Small intestine (tissue), 7 donors: ENCODE measurements at regions not wholly inside any gene's neighbourhood (a gene's known extent, or its start where the extent isn't known, plus 50 kb on each side); places are given as distances from the start of the nearest gene placed in this dataset.
"Not testable (repeated sequence)": the region's sequence is repeated elsewhere in the genome, so short reads cannot be mapped to it uniquely, and the experiment has no call there.

ENCODE experiments used
- DNase-seq, 2 donors: peaks; one replicate each; pipeline versions ENCODE4 v3.0.0 to v3.0.0-alpha.2; 2013
- FAIRE-seq: peaks from 2 replicates; lab custom pipeline; 2012; peaks lifted over from hg19 to GRCh38; lab: Jason Lieb, UNC
- H3K27ac ChIP-seq, 3 donors: one replicate each; pipeline ENCODE4 v1.5.1; 2013; ENCODE audit warnings: low read length in 2 of 3, mild to moderate bottlenecking in 2 of 3, control low read depth in 1 of 3, inconsistent platforms in 1 of 3, low read depth in 1 of 3, moderate library complexity in 1 of 3
- H3K27me3 ChIP-seq, 3 donors: one replicate each; pipeline ENCODE4 v1.6.1; 2013; ENCODE audit warnings: low read length in 3 of 3, inconsistent platforms in 1 of 3; ENCODE audit not compliant: control insufficient read depth in 3 of 3, insufficient read depth in 3 of 3
- H3K36me3 ChIP-seq, 3 donors: one replicate each; pipeline ENCODE4 v1.6.1; 2013; ENCODE audit warnings: low read length in 3 of 3, inconsistent platforms in 1 of 3, low read depth in 1 of 3, mild to moderate bottlenecking in 1 of 3, moderate library complexity in 1 of 3; ENCODE audit not compliant: control insufficient read depth in 3 of 3, insufficient read depth in 2 of 3
- H3K4me1 ChIP-seq, 3 donors: one replicate each; pipeline ENCODE4 v1.6.1; 2013; ENCODE audit warnings: low read length in 2 of 3, inconsistent platforms in 1 of 3, low read depth in 1 of 3, mild to moderate bottlenecking in 1 of 3, moderate library complexity in 1 of 3; ENCODE audit not compliant: control insufficient read depth in 3 of 3, insufficient read depth in 2 of 3
- H3K4me3 ChIP-seq, 3 donors: one replicate each; pipeline ENCODE4 v1.5.1; 2013; ENCODE audit warnings: low read length in 3 of 3, control low read depth in 1 of 3, inconsistent platforms in 1 of 3, low read depth in 1 of 3, mild to moderate bottlenecking in 1 of 3, moderate library complexity in 1 of 3
- H3K9me3 ChIP-seq, 2 donors: one replicate each; pipeline ENCODE4 v1.6.1; 2013; ENCODE audit warnings: low read depth in 1 of 2, low read length in 1 of 2; ENCODE audit not compliant: control insufficient read depth in 2 of 2, insufficient read depth in 1 of 2
- WGBS, 3 donors: extraction: QIAGEN DNeasy Blood & Tissue Kit; methylation state at CpG; one replicate each; pipeline ENCODE4 v1.1.7; 2013; 5-methylcytosine and 5-hydroxymethylcytosine counted together
- donor health status: healthy with polysubstance abuse.
- donor health status: control.
- donor health status: control.
- donor health status: Bipolar disorder and iron deficiency.
- donor health status: healthy.

DNA sequence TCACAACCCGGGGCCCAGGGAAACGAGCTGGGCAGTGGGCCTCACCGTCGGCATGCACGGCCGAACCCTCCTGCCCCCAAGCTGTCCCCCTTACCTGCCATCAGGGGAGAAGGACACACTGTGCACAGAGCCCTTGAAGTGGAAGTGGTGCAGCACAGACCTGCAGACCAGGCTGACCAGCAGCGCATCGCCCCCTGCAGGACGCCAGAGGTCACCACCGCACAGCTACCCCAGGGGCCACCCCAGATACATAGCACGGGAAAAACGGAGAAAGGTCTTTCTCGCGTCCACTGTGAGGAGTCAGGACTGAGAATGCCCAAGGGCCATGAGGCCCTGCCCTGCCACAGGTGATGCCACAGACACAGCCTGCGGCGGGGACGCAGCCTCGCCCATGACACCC is 5373.7 kb upstream of the TPTE start:
- FAIRE-seq, H3K4me3 ChIP-seq, H3K4me1 ChIP-seq, H3K27ac ChIP-seq, DNase-seq, H3K36me3 ChIP-seq, H3K27me3 ChIP-seq, H3K9me3 ChIP-seq: not testable (repeated sequence)
- WGBS, 3 donors = 61 to 74% methylated on average over 6 of the region's 18 CpGs; no CpG with 5 or more reads in 1 of the 3 donors

DNA sequence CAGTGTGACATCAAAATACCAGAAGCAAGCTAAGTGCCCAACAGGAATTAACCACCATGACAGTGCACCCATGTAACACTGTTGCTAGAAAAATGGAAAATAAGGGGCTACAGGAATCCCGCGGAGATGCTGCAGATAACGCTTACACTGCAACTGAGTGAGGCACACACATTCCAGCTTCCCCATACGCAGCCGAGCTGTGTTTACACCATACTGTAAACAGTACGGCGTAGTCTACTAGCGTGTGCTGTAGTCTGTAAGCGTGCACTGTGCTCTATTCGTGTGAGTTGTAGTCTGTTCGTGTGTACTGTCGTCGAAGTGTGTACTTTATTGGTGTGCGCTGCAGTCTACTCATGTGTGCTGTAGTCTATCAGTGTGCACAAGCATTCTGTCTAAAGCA is 5372.2 kb upstream of the TPTE start:
- not testable (repeated sequence) for DNase-seq, FAIRE-seq, H3K4me3 ChIP-seq, H3K4me1 ChIP-seq, H3K27ac ChIP-seq, H3K9me3 ChIP-seq, H3K36me3 ChIP-seq, H3K27me3 ChIP-seq
- WGBS, 3 donors = 74 to 100% (median 90%) methylated on average over 6 to 9 of the region's 14 CpGs

DNA sequence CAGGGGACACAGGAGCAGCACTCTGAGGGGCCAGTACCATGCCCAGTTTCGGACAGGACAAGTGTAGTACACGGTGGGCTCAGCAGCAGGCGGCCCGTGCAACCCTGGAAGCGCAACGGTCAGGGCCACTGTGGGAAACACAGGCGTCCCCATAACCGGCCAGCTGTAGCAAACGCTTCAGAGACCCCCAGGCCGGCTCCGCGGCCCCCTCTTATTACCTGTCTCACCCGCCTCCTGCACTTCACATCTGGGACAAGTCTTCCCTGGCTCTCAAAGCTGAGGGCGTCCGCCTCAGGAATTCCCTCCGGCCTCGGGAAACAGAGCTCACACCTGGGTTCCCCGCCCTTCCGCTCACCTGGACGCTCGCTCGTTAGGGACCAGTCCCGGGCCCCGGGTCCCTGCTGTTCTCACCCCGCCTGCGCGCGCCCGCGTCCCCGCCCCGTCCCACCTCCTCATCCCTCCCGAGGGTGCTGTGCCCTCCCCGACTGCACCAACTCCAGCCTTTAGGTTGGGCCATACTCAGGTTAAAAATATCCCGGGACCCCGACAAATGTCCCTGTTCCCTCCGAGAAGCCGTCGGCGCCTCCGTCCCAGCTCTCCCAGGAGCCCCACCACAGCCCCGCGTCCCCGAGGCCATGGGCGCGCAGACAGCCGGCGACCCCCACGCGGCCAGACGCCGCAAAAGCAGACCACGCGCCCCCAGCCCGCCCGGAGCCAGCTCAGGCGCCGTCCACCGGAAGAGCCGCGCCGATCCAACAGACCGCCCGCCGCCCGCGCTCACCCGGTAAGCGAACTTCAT is 5367.3 kb upstream of the TPTE start:
- not testable (repeated sequence) for H3K36me3 ChIP-seq, H3K9me3 ChIP-seq, H3K27me3 ChIP-seq, DNase-seq, H3K4me1 ChIP-seq, FAIRE-seq, H3K27ac ChIP-seq
- H3K4me3 ChIP-seq = peak overlapping the region in 1 of 3 donors; percentile 49
- 0 to 1% methylated on average over 6 to 23 of the region's 69 CpGs; no CpG with 5 or more reads in 1 of the 3 donors for WGBS, 3 donors

DNA sequence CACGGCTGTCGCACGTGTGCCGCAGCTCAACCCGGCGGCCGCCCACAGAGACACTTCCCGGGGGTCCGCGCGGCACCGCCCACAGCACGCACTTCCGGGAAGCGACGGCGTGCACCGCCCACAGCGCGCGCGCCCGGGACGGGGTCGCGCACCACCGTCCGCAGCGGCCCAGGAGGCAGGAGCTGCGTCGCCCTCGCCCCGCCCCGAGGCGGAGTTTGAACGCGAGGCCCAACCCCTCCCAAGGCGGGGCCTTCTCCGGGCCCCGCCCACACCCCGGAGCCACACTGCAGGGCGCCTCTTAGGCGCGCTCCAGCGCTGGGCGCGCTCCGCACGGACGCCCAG is 5366.8 kb upstream of the TPTE start:
- H3K27ac ChIP-seq = not testable (repeated sequence)
- 0 to 2% (median 1%) methylated on average over 7 to 35 of the region's 50 CpGs for WGBS, 3 donors

DNA sequence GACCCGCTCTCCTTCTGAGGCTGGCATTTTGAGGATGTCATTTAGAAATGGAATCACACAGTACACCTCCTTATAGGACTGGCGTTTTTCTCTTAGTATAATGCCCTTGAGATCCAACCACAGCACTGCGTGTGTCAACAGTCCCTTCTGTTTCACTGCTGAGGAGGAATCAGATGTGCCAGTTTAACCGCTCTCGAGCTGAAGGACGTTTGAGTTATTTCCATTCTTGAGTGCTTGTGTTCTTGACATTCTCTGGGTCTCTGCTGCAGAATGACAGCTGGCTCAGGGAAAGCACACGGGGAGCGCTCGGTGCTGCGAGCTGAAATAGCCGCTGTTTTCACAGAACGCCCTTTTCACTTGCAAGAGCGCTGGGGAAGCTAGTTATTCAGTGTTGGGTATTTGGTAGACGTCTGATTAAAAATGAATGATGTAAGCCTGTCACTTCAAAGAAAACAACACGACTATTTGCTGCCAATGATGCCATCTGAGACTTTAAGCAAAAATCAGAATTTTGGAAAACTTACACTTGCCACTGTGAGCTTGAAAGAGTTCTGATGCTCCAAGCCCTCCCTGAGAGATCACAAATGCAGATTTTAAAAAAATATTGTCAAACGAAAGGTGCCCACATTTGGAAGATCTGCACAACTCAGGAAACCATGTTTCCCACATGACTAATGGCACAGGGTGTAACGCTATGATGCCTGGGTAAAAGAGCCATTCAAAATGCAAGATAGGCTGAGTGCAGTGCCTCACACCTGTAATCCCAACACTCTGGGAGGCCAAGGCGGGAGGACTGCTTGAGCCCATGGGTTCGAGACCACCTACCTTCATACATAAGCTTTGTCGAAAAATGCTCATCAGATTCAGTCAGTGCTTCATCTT is 5358.4 kb upstream of the TPTE start:
- no CpG with 5 or more reads among the region's 20 CpGs for WGBS, 3 donors
- not testable (repeated sequence) for FAIRE-seq

More for the DNA sequence above, 5366.8 kb upstream of the TPTE start:
- peak; percentile 81 to 88 for DNase-seq
- H3K27me3 ChIP-seq, H3K4me1 ChIP-seq, H3K36me3 ChIP-seq, H3K9me3 ChIP-seq, FAIRE-seq: not testable (repeated sequence)
- H3K4me3 ChIP-seq = peak overlapping the region in 1 of 3 donors; percentile 49

DNA sequence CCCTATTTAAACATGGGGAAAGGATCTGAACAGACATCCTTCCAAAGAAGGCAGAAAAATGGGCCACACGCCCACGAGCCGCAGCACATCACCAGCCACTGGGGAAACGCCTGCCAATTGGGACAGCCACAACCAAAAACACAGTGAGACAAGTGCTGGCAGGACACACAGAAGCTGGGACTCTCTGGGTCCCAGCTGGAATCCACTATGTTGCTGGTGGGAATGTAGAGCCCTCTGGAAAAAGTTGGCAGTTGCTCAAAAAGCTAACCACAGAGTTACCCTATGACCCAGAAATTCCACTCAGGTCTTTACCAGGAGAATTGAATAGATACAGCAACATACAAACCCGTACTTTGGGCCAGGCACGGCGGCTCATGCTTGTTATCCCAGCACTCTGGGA is 5355.6 kb upstream of the TPTE start:
- not testable (repeated sequence) for H3K9me3 ChIP-seq, FAIRE-seq

More for the DNA sequence above, 5358.4 kb upstream of the TPTE start:
- H3K4me1 ChIP-seq, H3K36me3 ChIP-seq, DNase-seq, H3K9me3 ChIP-seq, H3K27ac ChIP-seq, H3K4me3 ChIP-seq, H3K27me3 ChIP-seq: not testable (repeated sequence)

More for the DNA sequence above, 5355.6 kb upstream of the TPTE start:
- H3K27ac ChIP-seq, H3K4me1 ChIP-seq, H3K27me3 ChIP-seq, DNase-seq, H3K4me3 ChIP-seq, H3K36me3 ChIP-seq: not testable (repeated sequence)
- WGBS, 3 donors = no CpG with 5 or more reads among the region's 7 CpGs
